Heart left ventricle (tissue), 16 donors: ENCODE measurements at regions not wholly inside any gene's neighbourhood (a gene's known extent, or its start where the extent isn't known, plus 50 kb on each side); places are given as distances from the start of the nearest gene placed in this dataset.

Experiments used
- ATAC-seq, 4 donors: fragments of 200-7000 bp; cut with Tn5 transposase; one replicate each; pipeline ENCODE4 v1.9.1; 2020 to 2022; ENCODE audit warnings: moderate library complexity in 4 of 4, mild to moderate bottlenecking in 3 of 4, moderate number of reproducible peaks in 1 of 4
- DNase-seq, 5 donors: peaks; one replicate each; pipeline ENCODE4 v3.0.0-alpha.2; 2020
- H3K27ac ChIP-seq, 12 donors: fragments of 200-600 bp; sonication (generic) in 4 of 12; one replicate each; pipeline versions ENCODE4 v1.5.0 to v1.8.0; 2016 to 2022; ENCODE audit warnings: mild to moderate bottlenecking in 2 of 12
- H3K27me3 ChIP-seq, 9 donors: fragments of 200-600 bp; sonication (generic) in 2 of 9; one replicate each; pipeline versions ENCODE4 v1.5.1 to v1.8.0; 2016 to 2022; ENCODE audit warnings: mild to moderate bottlenecking in 3 of 9
- H3K36me3 ChIP-seq, 9 donors: fragments of 200-600 bp; sonication (generic) in 2 of 9; one replicate each; pipeline versions ENCODE4 v1.5.0 to v1.8.0; 2018 to 2022; ENCODE audit warnings: mild to moderate bottlenecking in 2 of 9
- H3K4me1 ChIP-seq, 12 donors: fragments of 200-600 bp; sonication (generic) in 4 of 12; one replicate each; pipeline versions ENCODE4 v1.5.0 to v1.8.0; 2016 to 2022; ENCODE audit warnings: mild to moderate bottlenecking in 3 of 12
- H3K4me3 ChIP-seq, 12 donors: fragments of 200-600 bp; sonication (generic) in 4 of 12; one replicate each; pipeline versions ENCODE4 v1.5.0 to v1.8.0; 2017 to 2022; ENCODE audit warnings: mild to moderate bottlenecking in 9 of 12, moderate library complexity in 4 of 12
- H3K9me3 ChIP-seq, 12 donors: fragments of 200-600 bp; sonication (generic) in 4 of 12; one replicate each; pipeline versions ENCODE4 v1.5.0 to v1.8.0; 2016 to 2022; ENCODE audit warnings: mild to moderate bottlenecking in 1 of 12
- CTCF ChIP-seq, 12 donors: fragments of 200-600 bp; sonication (generic) in 4 of 12; IDR thresholded peaks; one replicate each; pipeline versions ENCODE4 v1.5.0 to v1.8.0; 2018 to 2022; ENCODE audit warnings: antibody characterized with exemption in 12 of 12, mild to moderate bottlenecking in 5 of 12
- POLR2A ChIP-seq, 2 donors: fragments of 450-650 bp; IDR thresholded peaks; one replicate each; pipeline ENCODE4 v1.6.1; 2017; ENCODE audit warnings: antibody characterized with exemption in 2 of 2, mild to moderate bottlenecking in 2 of 2, moderate library complexity in 2 of 2
- WGBS, 4 donors: extraction: QIAGEN DNeasy Blood & Tissue Kit in 2 of 4; methylation state at CpG; one replicate each; pipeline versions ENCODE4 v1.1.5 to v1.1.7; 2013 to 2018; 5-methylcytosine and 5-hydroxymethylcytosine counted together
- intact Hi-C, 10 donors: fragments of 100-400 bp; cut with DNase I; formaldehyde crosslinking; loops; one replicate each; pipeline versions ENCODE4 v1.11.1 to v1.14.2; 2022
- donor health status: ischemic (EF 13 %, LVEDD 7.1; RV severe dilation, severe dysfunction).
- donor health status: healthy with polysubstance abuse.
- donor health status: DM: no; HTN: yes; CAD: no.
- donor health status: DM: no; HTN: no; CAD: no.
- donor health status: ischemic (EF 25% LVEDD 6.9; RV normal size, moderate dysfunction).
- donor health status: ischemic (EF 25% LVEDD 5.7; RV mildly dilated, moderate dysfunction).
- donor health status: healthy.
- donor health status: DM: yes; HTN: yes; CAD: no.
- donor health status: ischemic (EF 35%, LVEDD 5.7; RV mildly dilated, moderate dysfunction).
- donor health status: nonischemic (EF 11% LVEDD 7.7; RV severe dilation, severe dysfunction).
- donor health status: DM: yes; HTN: yes; CAD: no.
- donor health status: PGD.
- donor health status: ischemic (EF 29% LVEDD 5.4; RV normal size, mild dysfunction).
- donor health status: nonischemic (EF 23%, LVEDD 6.1; RV moderate dilation, normal function).

- intact Hi-C loops: no loop called here
- no peaks in the 10 kb centered on the region for H3K36me3 ChIP-seq
- no peak for ATAC-seq
These were observed 101.4 kb downstream of the TNFAIP3 start for GRCh38 chr6:137968455-137968804.

GRCh38 chr6:137968901-137969300, 101.8 kb downstream of the TNFAIP3 start:
- no peaks in the 10 kb centered on the region for H3K27me3 ChIP-seq
- H3K9me3 ChIP-seq: no peaks in the 10 kb centered on the region
- TF ChIP-seq CTCF (IDR thresholded peaks at IDR 0.05) (no peak), POLR2A (IDR thresholded peaks at IDR 0.05) (no peak)
- intact Hi-C loops: no loop called here
- no peaks in the 10 kb centered on the region for H3K36me3 ChIP-seq
- H3K27ac ChIP-seq: peak overlapping the region in 1 of 12 donors; percentile 50
- no peak for ATAC-seq
- no peak for DNase-seq
- 26 to 40% (median 33%) methylated on average over 1 of the region's 1 CpG for WGBS, 4 donors
- H3K4me1 ChIP-seq: peaks cover 0 to 26% (median 0%) of the 10 kb centered on the region in 12 donors
- H3K4me3 ChIP-seq: no peak overlapping the region

More at GRCh38 chr6:137968455-137968804, 101.4 kb downstream of the TNFAIP3 start:
- H3K9me3 ChIP-seq: no peaks in the 10 kb centered on the region
- WGBS, 4 donors: 88 to 95% (median 93%) methylated on average over 5 of the region's 5 CpGs
- H3K27me3 ChIP-seq: no peaks in the 10 kb centered on the region
- no peak overlapping the region for H3K4me3 ChIP-seq
- TF ChIP-seq CTCF (IDR thresholded peaks at IDR 0.05) (no peak), POLR2A (IDR thresholded peaks at IDR 0.05) (no peak)
- DNase-seq: no peak
- H3K4me1 ChIP-seq: peaks cover 0 to 26% (median 0%) of the 10 kb centered on the region in 12 donors
- peak overlapping the region in 1 of 12 donors; percentile 50 for H3K27ac ChIP-seq

GRCh38 chr6:137969874-137970273, 102.8 kb downstream of the TNFAIP3 start:
- intact Hi-C loops: loop anchor here in 1 of 10 donors (10.0 kb wide), 1 partner anchor 265 kb away; no protein-coding TSS in a partner anchor
- no peak for ATAC-seq

GRCh38 chr6:137970368-137970767, 103.3 kb downstream of the TNFAIP3 start:
- DNase-seq (no peak), ATAC-seq (no peak)
- no peaks in the 10 kb centered on the region for H3K27me3 ChIP-seq
- H3K9me3 ChIP-seq: no peaks in the 10 kb centered on the region
- 66 to 75% (median 69%) methylated on average over 4 of the region's 4 CpGs for WGBS, 4 donors
- no peaks in the 10 kb centered on the region for H3K36me3 ChIP-seq
- no peak overlapping the region for H3K27ac ChIP-seq
- peaks cover 0 to 38% (median 0%) of the 10 kb centered on the region in 12 donors for H3K4me1 ChIP-seq
- no peak overlapping the region for H3K4me3 ChIP-seq
- TF ChIP-seq CTCF (IDR thresholded peaks at IDR 0.05) (no peak), POLR2A (IDR thresholded peaks at IDR 0.05) (no peak)
- intact Hi-C loops: loop anchor here in 1 of 10 donors (10.0 kb wide), 1 partner anchor 266 kb away; no protein-coding TSS in a partner anchor

More at GRCh38 chr6:137969874-137970273, 102.8 kb downstream of the TNFAIP3 start:
- Histone ChIP-seq H3K9me3 (no peaks in the 10 kb centered on the region), H3K4me1 (peaks cover 0 to 33% (median 0%) of the 10 kb centered on the region in 12 donors), H3K36me3 (no peaks in the 10 kb centered on the region), H3K27me3 (no peaks in the 10 kb centered on the region), H3K27ac (no peak overlapping the region), H3K4me3 (no peak overlapping the region)
- TF ChIP-seq POLR2A (IDR thresholded peaks at IDR 0.05) (no peak), CTCF (IDR thresholded peaks at IDR 0.05) (no peak)
- no peak for DNase-seq
